K562 (cell line): ENCODE measurements at regions not wholly inside any gene's neighbourhood (a gene's known extent, or its start where the extent isn't known, plus 50 kb on each side); places are given as distances from the start of the nearest gene placed in this dataset.
A peak's percentile ranks its signal among the peaks of the same experiment; 100 is the strongest.

ENCODE experiments used
- BRCA1 ChIP-seq, 2 experiments: fragments of 450-650 bp in 1 of 2; sonication (generic) in 1 of 2; formaldehyde crosslinking in 1 of 2; IDR thresholded peaks; 2 replicates each; pipeline versions ENCODE4 v1.5.0 to v1.6.1; 2017 to 2020; ENCODE audit warnings: mild to moderate bottlenecking in 1 of 2, missing genetic modification reagents in 1 of 2
- BRD4 ChIP-seq: fragments of 200-600 bp; sonication (generic); IDR thresholded peaks from 2 replicates; pipeline ENCODE4 v1.6.1; 2017; ENCODE audit warnings: inconsistent platforms
- BRF1 ChIP-seq: IDR thresholded peaks from 3 replicates; pipeline ENCODE4 v1.6.1; 2011; ENCODE audit warnings: borderline replicate concordance, mild to moderate bottlenecking; ENCODE audit not compliant: insufficient read length; ENCODE audit errors: extremely low read depth
- CREB5 ChIP-seq: fragments of 250-450 bp; sonication (Bioruptor Pico); IDR thresholded peaks from 2 replicates; pipeline ENCODE4 v1.5.0; 2020; ENCODE audit warnings: mild to moderate bottlenecking
- DACH1 ChIP-seq: fragments of 450-650 bp; IDR thresholded peaks from 2 replicates; pipeline ENCODE4 v1.6.1; 2018; ENCODE audit not compliant: partially characterized antibody
- FOS ChIP-seq: IDR thresholded peaks from 3 replicates; pipeline ENCODE4 v1.6.1; 2011; ENCODE audit not compliant: insufficient read length; ENCODE audit errors: extremely low read depth
- FOSL1 ChIP-seq: fragments of 200-800 bp; sonication (Bioruptor generic); conservative IDR thresholded peaks from 2 replicates; pipeline ENCODE4 v1.6.1; 2016; ENCODE audit warnings: missing genetic modification characterization, missing compliant biosample characterization
- HDAC2 ChIP-seq: fragments of 450-650 bp; IDR thresholded peaks from 2 replicates; pipeline ENCODE4 v1.6.1; 2016; ENCODE audit warnings: mild to moderate bottlenecking
- JUND ChIP-seq, 2 experiments: IDR thresholded peaks; 2 replicates in 1 of 2; 3 replicates in 1 of 2; pipeline ENCODE4 v1.6.1; 2011; ENCODE audit warnings: borderline replicate concordance in 2 of 2, low read depth in 2 of 2, low read length in 2 of 2, improper control_type of control experiment in 1 of 2, missing biosample characterization in 1 of 2, missing genetic modification characterization in 1 of 2, missing genetic modification reagents in 1 of 2
- KDM1A ChIP-seq, 2 experiments: fragments of 450-650 bp; IDR thresholded peaks; 2 replicates each; pipeline ENCODE4 v1.6.1; 2016; ENCODE audit warnings: mild to moderate bottlenecking in 2 of 2
- MBD2 ChIP-seq: sonication (generic); IDR thresholded peaks from 2 replicates; pipeline ENCODE4 v1.6.1; 2016; ENCODE audit warnings: low read depth, borderline replicate concordance
- NFRKB ChIP-seq: fragments of 450-650 bp; IDR thresholded peaks from 2 replicates; pipeline ENCODE4 v1.6.1; 2016; ENCODE audit warnings: low read depth
- PREB ChIP-seq: sonication (generic); formaldehyde crosslinking; IDR thresholded peaks from 2 replicates; pipeline ENCODE4 v1.8.1; 2023; ENCODE audit warnings: mild to moderate bottlenecking, missing genetic modification reagents
- RBFOX2 ChIP-seq: fragments of 200-400 bp; formaldehyde crosslinking; IDR thresholded peaks from 2 replicates; pipeline ENCODE4 v1.6.1; 2017; ENCODE audit warnings: low read depth, mild to moderate bottlenecking, low read length, moderate library complexity
- RBM17 ChIP-seq: fragments of 200-400 bp; formaldehyde crosslinking; IDR thresholded peaks from 2 replicates; pipeline ENCODE4 v1.6.1; 2017; ENCODE audit warnings: low read depth, mild to moderate bottlenecking, low read length, borderline replicate concordance
- RBM34 ChIP-seq: fragments of 200-400 bp; formaldehyde crosslinking; IDR thresholded peaks from 2 replicates; pipeline ENCODE4 v1.6.1; 2018; ENCODE audit warnings: low read length, borderline replicate concordance; ENCODE audit not compliant: insufficient read depth
- SAFB2 ChIP-seq: fragments of 200-400 bp; formaldehyde crosslinking; IDR thresholded peaks from 2 replicates; pipeline ENCODE4 v1.6.1; 2018; ENCODE audit warnings: borderline replicate concordance, low read length, low read depth, moderate library complexity; ENCODE audit not compliant: severe bottlenecking
- ZNF696 ChIP-seq: fragments of 250-450 bp; sonication (Bioruptor Pico); conservative IDR thresholded peaks from 2 replicates; pipeline ENCODE4 v1.4.0; 2020; ENCODE audit warnings: mild to moderate bottlenecking, moderate library complexity
- ZNF830 ChIP-seq: fragments of 250-450 bp; sonication (Bioruptor Pico); IDR thresholded peaks from 2 replicates; pipeline ENCODE4 v1.5.0; 2021; ENCODE audit warnings: mild to moderate bottlenecking
- ZSCAN32 ChIP-seq: fragments of 450-650 bp; formaldehyde crosslinking; IDR thresholded peaks from 2 replicates; pipeline ENCODE4 v1.4.0; 2020; ENCODE audit warnings: mild to moderate bottlenecking, moderate library complexity
- TF ChIP-seq, protein P1 (sequence below), 2 experiments: fragments of 450-650 bp; IDR thresholded peaks; 2 replicates each; pipeline ENCODE4 v1.6.1; 2016
- TF ChIP-seq, protein P2 (sequence below), 3 experiments: fragments of 200-800 bp in 1 of 3; sonication (Bioruptor generic) in 1 of 3; sonication (generic) in 1 of 3; formaldehyde crosslinking in 1 of 3; IDR thresholded peaks; 2 replicates each; pipeline versions ENCODE4 v1.6.1 to v1.8.0; 2016 to 2022; ENCODE audit warnings: mild to moderate bottlenecking in 2 of 3, missing compliant biosample characterization in 2 of 3, missing genetic modification characterization in 2 of 3, missing genetic modification reagents in 1 of 3
- TF ChIP-seq, protein P3 (sequence below): fragments of 450-650 bp; IDR thresholded peaks from 2 replicates; pipeline ENCODE4 v1.6.1; 2016

DNA sequence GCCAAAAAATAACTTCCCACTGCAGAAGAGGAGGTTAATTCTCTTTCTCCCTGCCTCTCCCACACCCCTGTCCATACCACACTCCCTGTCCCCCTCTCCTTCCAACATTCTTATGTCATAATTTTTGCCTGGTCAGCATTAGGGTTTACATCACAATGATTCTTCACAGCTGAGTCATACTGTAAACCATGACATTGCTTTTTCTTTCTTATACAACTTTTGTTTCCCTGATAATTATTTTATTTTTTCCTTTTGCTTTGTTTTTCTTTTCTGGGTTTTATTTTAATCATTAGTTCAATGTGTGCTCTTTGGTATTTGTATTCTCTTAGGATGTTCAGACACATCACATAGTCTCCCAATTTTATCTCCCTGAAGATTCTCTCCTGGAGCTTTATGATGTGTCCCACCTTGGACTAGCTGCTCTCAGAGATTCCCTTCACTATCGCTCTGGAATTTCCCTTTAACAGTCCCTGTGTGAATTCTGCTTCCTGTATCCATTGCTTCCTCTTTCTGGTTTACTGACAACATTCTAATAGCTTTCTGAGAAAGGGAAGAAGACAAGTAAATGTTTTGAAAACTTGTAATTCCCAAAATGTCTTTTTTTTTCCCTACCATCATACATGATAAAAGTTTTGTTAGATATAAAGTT is 70.7 kb downstream of the SOX2 start (continued):
- TF ChIP-seq, protein P1, sequence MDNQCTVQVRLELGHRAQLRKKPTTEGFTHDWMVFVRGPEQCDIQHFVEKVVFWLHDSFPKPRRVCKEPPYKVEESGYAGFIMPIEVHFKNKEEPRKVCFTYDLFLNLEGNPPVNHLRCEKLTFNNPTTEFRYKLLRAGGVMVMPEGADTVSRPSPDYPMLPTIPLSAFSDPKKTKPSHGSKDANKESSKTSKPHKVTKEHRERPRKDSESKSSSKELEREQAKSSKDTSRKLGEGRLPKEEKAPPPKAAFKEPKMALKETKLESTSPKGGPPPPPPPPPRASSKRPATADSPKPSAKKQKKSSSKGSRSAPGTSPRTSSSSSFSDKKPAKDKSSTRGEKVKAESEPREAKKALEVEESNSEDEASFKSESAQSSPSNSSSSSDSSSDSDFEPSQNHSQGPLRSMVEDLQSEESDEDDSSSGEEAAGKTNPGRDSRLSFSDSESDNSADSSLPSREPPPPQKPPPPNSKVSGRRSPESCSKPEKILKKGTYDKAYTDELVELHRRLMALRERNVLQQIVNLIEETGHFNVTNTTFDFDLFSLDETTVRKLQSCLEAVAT (IDR thresholded peaks at IDR 0.05): no peak
- TF ChIP-seq ZSCAN32 (CRISPR knock-in tag) (no peak), KDM1A (IDR thresholded peaks at IDR 0.05) (no peak), FOSL1 (peak; percentile 78), BRF1 (no peak), RBM34 (no peak), MBD2 (no peak), HDAC2 (no peak), DACH1 (peak; percentile 12), RBM17 (no peak), SAFB2 (no peak), PREB (CRISPR knock-in tag) (no peak), ZNF696 (CRISPR knock-in tag) (no peak), ZNF830 (CRISPR knock-in tag) (no peak), BRCA1 (IDR thresholded peaks at IDR 0.05) (no peak), BRCA1 (CRISPR knock-in tag; IDR thresholded peaks at IDR 0.05) (no peak), RBFOX2 (no peak), BRD4 (no peak), NFRKB (no peak), FOS (no peak), JUND (IDR thresholded peaks at IDR 0.05; ENCODE audit: borderline replicate concordance, low read depth, low read length) (peak; percentile 64; the same call in 1 of the 2 replicates), JUND (tag; IDR thresholded peaks at IDR 0.05; ENCODE audit: borderline replicate concordance, low read depth, low read length) (peak; percentile 85; the same call in 2 of the 3 replicates), CREB5 (CRISPR knock-in tag) (no peak)
- TF ChIP-seq, protein P2, sequence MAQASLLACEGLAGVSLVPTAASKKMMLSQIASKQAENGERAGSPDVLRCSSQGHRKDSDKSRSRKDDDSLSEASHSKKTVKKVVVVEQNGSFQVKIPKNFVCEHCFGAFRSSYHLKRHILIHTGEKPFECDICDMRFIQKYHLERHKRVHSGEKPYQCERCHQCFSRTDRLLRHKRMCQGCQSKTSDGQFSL (CRISPR knock-in tag; IDR thresholded peaks at IDR 0.05): no peak
- TF ChIP-seq, protein P2 (tag; IDR thresholded peaks at IDR 0.05): no peak
- TF ChIP-seq, protein P3, sequence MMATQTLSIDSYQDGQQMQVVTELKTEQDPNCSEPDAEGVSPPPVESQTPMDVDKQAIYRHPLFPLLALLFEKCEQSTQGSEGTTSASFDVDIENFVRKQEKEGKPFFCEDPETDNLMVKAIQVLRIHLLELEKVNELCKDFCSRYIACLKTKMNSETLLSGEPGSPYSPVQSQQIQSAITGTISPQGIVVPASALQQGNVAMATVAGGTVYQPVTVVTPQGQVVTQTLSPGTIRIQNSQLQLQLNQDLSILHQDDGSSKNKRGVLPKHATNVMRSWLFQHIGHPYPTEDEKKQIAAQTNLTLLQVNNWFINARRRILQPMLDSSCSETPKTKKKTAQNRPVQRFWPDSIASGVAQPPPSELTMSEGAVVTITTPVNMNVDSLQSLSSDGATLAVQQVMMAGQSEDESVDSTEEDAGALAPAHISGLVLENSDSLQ: no peak
